ENCODE measurements at regions not wholly inside any gene's neighbourhood (a gene's known extent, or its start where the extent isn't known, plus 50 kb on each side); places are given as distances from the start of the nearest gene placed in this dataset.

DNA sequence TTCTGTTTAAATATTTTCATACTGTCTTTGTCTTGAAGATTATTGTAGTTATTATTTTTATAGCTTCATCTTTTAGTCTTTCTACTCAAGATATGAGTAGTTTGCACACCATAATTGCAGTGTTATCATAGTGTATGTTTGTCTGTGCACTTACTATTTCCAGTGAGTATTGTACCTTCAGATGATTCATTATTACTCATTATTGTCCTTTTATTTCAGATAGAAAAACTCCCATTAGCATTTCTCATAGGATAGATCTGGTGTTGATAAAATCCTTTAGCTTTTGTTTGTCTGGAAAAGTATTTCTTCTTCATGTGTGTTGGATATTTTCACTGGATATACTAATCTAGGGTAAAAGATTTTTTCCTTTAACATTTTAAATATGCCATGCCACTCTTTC is 646.2 kb upstream of the GRM3 start:
- TF ChIP-seq, protein P1, sequence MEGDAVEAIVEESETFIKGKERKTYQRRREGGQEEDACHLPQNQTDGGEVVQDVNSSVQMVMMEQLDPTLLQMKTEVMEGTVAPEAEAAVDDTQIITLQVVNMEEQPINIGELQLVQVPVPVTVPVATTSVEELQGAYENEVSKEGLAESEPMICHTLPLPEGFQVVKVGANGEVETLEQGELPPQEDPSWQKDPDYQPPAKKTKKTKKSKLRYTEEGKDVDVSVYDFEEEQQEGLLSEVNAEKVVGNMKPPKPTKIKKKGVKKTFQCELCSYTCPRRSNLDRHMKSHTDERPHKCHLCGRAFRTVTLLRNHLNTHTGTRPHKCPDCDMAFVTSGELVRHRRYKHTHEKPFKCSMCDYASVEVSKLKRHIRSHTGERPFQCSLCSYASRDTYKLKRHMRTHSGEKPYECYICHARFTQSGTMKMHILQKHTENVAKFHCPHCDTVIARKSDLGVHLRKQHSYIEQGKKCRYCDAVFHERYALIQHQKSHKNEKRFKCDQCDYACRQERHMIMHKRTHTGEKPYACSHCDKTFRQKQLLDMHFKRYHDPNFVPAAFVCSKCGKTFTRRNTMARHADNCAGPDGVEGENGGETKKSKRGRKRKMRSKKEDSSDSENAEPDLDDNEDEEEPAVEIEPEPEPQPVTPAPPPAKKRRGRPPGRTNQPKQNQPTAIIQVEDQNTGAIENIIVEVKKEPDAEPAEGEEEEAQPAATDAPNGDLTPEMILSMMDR (IDR thresholded peaks at IDR 0.05) = no peak
- no peak for TF ChIP-seq POLR2A (IDR thresholded peaks at IDR 0.05)
- no peak for TF ChIP-seq EP300 (IDR thresholded peaks at IDR 0.05)
